Gastrocnemius medialis (tissue), 4 donors: ENCODE measurements at regions not wholly inside any gene's neighbourhood (a gene's known extent, or its start where the extent isn't known, plus 50 kb on each side); places are given as distances from the start of the nearest gene placed in this dataset.

Experiments used
- ATAC-seq, 2 donors: fragments of 150-250 bp; one replicate each; pipeline ENCODE4 v1.9.1; 2016
- DNase-seq, 2 donors: peaks; one replicate each; pipeline ENCODE4 v3.0.0-alpha.2; 2019
- H3K27ac ChIP-seq, 4 donors: fragments of 200-600 bp; sonication (generic); 1 replicate in 1 of 4; 2 replicates in 3 of 4; pipeline ENCODE4 v1.5.1; 2016 to 2018; ENCODE audit warnings: mild to moderate bottlenecking in 2 of 4, moderate library complexity in 1 of 4
- H3K27me3 ChIP-seq, 3 donors: fragments of 200-600 bp; sonication (generic) in 2 of 3; 1 replicate in 1 of 3; 2 replicates in 2 of 3; pipeline versions ENCODE4 v1.5.1 to v1.6.0; 2016 to 2019; ENCODE audit warnings: mild to moderate bottlenecking in 1 of 3, moderate library complexity in 1 of 3
- H3K36me3 ChIP-seq, 2 donors: fragments of 200-600 bp; sonication (generic) in 1 of 2; one replicate each; pipeline ENCODE4 v1.5.1; 2017 to 2018
- H3K4me1 ChIP-seq, 2 donors: fragments of 200-600 bp; sonication (generic) in 1 of 2; one replicate each; pipeline ENCODE4 v1.5.1; 2016 to 2017; ENCODE audit warnings: mild to moderate bottlenecking in 2 of 2
- H3K4me3 ChIP-seq, 4 donors: fragments of 200-600 bp; sonication (generic) in 3 of 4; 1 replicate in 1 of 4; 2 replicates in 3 of 4; pipeline ENCODE4 v1.5.1; 2016 to 2019; ENCODE audit warnings: mild to moderate bottlenecking in 2 of 4
- H3K9me3 ChIP-seq, 3 donors: fragments of 200-600 bp; sonication (generic) in 2 of 3; 1 replicate in 1 of 3; 2 replicates in 2 of 3; pipeline ENCODE4 v1.5.1; 2016 to 2019
- POLR2A ChIP-seq, 2 donors: fragments of 450-650 bp; IDR thresholded peaks; one replicate each; pipeline ENCODE4 v1.6.1; 2017; ENCODE audit warnings: antibody characterized with exemption in 2 of 2, mild to moderate bottlenecking in 2 of 2, moderate library complexity in 2 of 2
- in situ Hi-C, 4 donors: fragments of 200-750 bp; cut with MboI; loops; one replicate each; pipeline versions ENCODE4 v1.15.0 to v1.8.0; 2017; ENCODE audit warnings: low sequenced_read_pairs in 4 of 4
- intact Hi-C: fragments of 100-400 bp; cut with DNase I; formaldehyde crosslinking; loops from one replicate; pipeline ENCODE4 v1.15.1; 2023; ENCODE audit warnings: low total_unique reads
- TF ChIP-seq, protein P1 (sequence below), 5 experiments: fragments of 450-650 bp in 3 of 5; fragments of 200-600 bp in 2 of 5; sonication (generic) in 2 of 5; IDR thresholded peaks in 4 of 5; conservative IDR thresholded peaks in 1 of 5; 1 replicate in 4 of 5; 2 replicates in 1 of 5; pipeline ENCODE4 v1.5.1; 2016 to 2019; ENCODE audit warnings: antibody characterized with exemption in 5 of 5, mild to moderate bottlenecking in 3 of 5, moderate library complexity in 3 of 5

GRCh38 chr6:153963352-153963751 lies 75.7 kb upstream of the OPRM1 start:
- in situ Hi-C loops, result no loop called here
- ATAC-seq, result no peak

DNA sequence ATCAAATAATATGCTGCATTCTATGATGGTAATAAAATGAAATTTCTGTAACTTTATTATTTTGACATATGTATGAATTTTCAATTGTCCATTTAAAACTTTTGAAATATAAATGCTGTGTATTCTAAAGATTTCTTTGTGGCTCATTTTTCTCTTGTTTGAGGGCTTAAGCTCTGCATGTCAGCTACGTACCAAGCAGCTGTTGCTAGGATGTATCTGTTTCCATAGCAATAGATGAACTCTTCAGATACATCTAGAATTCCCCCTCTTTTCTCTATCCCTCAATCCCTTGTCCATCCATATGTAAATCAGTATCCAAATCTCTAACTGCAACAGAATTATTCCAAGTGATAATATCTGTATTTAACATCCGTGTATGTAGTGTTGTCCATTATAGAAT lies 76.5 kb upstream of the OPRM1 start:
- no peaks in the 10 kb centered on the region for H3K36me3 ChIP-seq
- no peak for ATAC-seq
- intact Hi-C loops (no loop called here), in situ Hi-C loops (no loop called here)
- H3K9me3 ChIP-seq, result no peaks in the 10 kb centered on the region
- H3K4me3 ChIP-seq, result no peak overlapping the region
- no peak overlapping the region for H3K27ac ChIP-seq
- DNase-seq, result no peak
- no peaks in the 10 kb centered on the region for H3K27me3 ChIP-seq
- H3K4me1 ChIP-seq, result no peaks in the 10 kb centered on the region
- TF ChIP-seq, protein P1, sequence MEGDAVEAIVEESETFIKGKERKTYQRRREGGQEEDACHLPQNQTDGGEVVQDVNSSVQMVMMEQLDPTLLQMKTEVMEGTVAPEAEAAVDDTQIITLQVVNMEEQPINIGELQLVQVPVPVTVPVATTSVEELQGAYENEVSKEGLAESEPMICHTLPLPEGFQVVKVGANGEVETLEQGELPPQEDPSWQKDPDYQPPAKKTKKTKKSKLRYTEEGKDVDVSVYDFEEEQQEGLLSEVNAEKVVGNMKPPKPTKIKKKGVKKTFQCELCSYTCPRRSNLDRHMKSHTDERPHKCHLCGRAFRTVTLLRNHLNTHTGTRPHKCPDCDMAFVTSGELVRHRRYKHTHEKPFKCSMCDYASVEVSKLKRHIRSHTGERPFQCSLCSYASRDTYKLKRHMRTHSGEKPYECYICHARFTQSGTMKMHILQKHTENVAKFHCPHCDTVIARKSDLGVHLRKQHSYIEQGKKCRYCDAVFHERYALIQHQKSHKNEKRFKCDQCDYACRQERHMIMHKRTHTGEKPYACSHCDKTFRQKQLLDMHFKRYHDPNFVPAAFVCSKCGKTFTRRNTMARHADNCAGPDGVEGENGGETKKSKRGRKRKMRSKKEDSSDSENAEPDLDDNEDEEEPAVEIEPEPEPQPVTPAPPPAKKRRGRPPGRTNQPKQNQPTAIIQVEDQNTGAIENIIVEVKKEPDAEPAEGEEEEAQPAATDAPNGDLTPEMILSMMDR (IDR thresholded peaks at IDR 0.05 in 4 of 5, conservative IDR thresholded peaks at IDR 0.05 in 1 of 5), result no peak
- no peak for TF ChIP-seq POLR2A (IDR thresholded peaks at IDR 0.05)

More at GRCh38 chr6:153963352-153963751, 75.7 kb upstream of the OPRM1 start:
- no peaks in the 10 kb centered on the region for H3K9me3 ChIP-seq
- no peaks in the 10 kb centered on the region for H3K4me1 ChIP-seq
- TF ChIP-seq, protein P1 (IDR thresholded peaks at IDR 0.05 in 4 of 5, conservative IDR thresholded peaks at IDR 0.05 in 1 of 5), result no peak
- no peak for TF ChIP-seq POLR2A (IDR thresholded peaks at IDR 0.05)
- no peaks in the 10 kb centered on the region for H3K36me3 ChIP-seq
- no peak overlapping the region for H3K4me3 ChIP-seq
- no peak overlapping the region for H3K27ac ChIP-seq
- H3K27me3 ChIP-seq, result no peaks in the 10 kb centered on the region
- DNase-seq, result no peak
- intact Hi-C loops, result no loop called here

- Histone ChIP-seq H3K27ac (no peak overlapping the region), H3K36me3 (no peaks in the 10 kb centered on the region), H3K4me3 (no peak overlapping the region), H3K27me3 (no peaks in the 10 kb centered on the region), H3K4me1 (no peaks in the 10 kb centered on the region), H3K9me3 (no peaks in the 10 kb centered on the region)
- in situ Hi-C loops (no loop called here), intact Hi-C loops (no loop called here)
- ATAC-seq (no peak), DNase-seq (no peak)
- TF ChIP-seq, protein P1 (IDR thresholded peaks at IDR 0.05 in 4 of 5, conservative IDR thresholded peaks at IDR 0.05 in 1 of 5), result no peak
- TF ChIP-seq POLR2A (IDR thresholded peaks at IDR 0.05), result no peak
Measured at GRCh38 chr6:153960741-153961140, 78.3 kb upstream of the OPRM1 start.

DNA sequence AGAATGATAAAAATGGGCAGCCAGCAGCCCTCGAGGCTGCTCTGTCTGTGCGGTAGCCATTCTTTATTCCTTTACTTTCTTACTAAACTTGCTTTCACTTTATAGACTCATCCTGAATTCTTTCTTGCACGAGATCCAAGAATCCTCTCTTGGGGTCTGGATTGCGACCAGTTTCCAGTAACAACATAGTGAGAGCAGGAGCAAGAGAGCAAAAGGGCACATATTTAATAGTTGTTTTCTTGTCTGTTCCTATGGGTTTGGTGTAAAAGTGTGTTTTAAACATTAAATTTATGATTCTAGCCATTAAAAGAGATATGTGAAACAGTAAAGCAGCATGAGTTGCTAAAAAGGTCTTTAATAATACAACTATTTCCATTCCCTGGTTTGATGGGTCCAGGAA lies 78.8 kb upstream of the OPRM1 start:
- no peaks in the 10 kb centered on the region for H3K27me3 ChIP-seq
- H3K4me1 ChIP-seq, result no peaks in the 10 kb centered on the region
- H3K9me3 ChIP-seq, result no peaks in the 10 kb centered on the region
- H3K36me3 ChIP-seq, result no peaks in the 10 kb centered on the region
- H3K4me3 ChIP-seq, result no peak overlapping the region
- ATAC-seq, result no peak
- TF ChIP-seq, protein P1 (IDR thresholded peaks at IDR 0.05 in 4 of 5, conservative IDR thresholded peaks at IDR 0.05 in 1 of 5), result no peak
- TF ChIP-seq POLR2A (IDR thresholded peaks at IDR 0.05), result no peak
- no peak for DNase-seq
- no peak overlapping the region for H3K27ac ChIP-seq
- intact Hi-C loops, result no loop called here
- in situ Hi-C loops, result no loop called here

GRCh38 chr6:153959276-153959675 lies 79.8 kb upstream of the OPRM1 start:
- no peak overlapping the region for H3K27ac ChIP-seq
- in situ Hi-C loops (no loop called here), intact Hi-C loops (no loop called here)
- no peaks in the 10 kb centered on the region for H3K4me1 ChIP-seq
- H3K9me3 ChIP-seq, result no peaks in the 10 kb centered on the region
- no peaks in the 10 kb centered on the region for H3K36me3 ChIP-seq
- TF ChIP-seq, protein P1 (IDR thresholded peaks at IDR 0.05 in 4 of 5, conservative IDR thresholded peaks at IDR 0.05 in 1 of 5), result no peak
- no peak for TF ChIP-seq POLR2A (IDR thresholded peaks at IDR 0.05)
- H3K4me3 ChIP-seq, result no peak overlapping the region
- no peaks in the 10 kb centered on the region for H3K27me3 ChIP-seq
- DNase-seq (no peak), ATAC-seq (no peak)
